MV-4-11 (cell line): ENCODE measurements at regions not wholly inside any gene's neighbourhood (a gene's known extent, or its start where the extent isn't known, plus 50 kb on each side); places are given as distances from the start of the nearest gene placed in this dataset.

Experiments used
- DNase-seq: peaks from one replicate; lab custom pipeline; 2025; lab: John Stamatoyannopoulos, UW

- no peak for DNase-seq
Measured at GRCh38 chr6:165229216-165229615, 80.2 kb downstream of the C6orf118 start.

- peak; percentile 86 for DNase-seq
Measured at GRCh38 chr6:165227644-165228329, 81.6 kb downstream of the C6orf118 start.

GRCh38 chr6:165223736-165224135 is 85.7 kb downstream of the C6orf118 start:
- no peak for DNase-seq

GRCh38 chr6:165223101-165223500 is 86.3 kb downstream of the C6orf118 start:
- DNase-seq, result no peak

GRCh38 chr6:165222315-165223025 is 86.9 kb downstream of the C6orf118 start:
- DNase-seq, result no peak

GRCh38 chr6:165220045-165220444 is 89.4 kb downstream of the C6orf118 start:
- DNase-seq, result no peak

- DNase-seq, result no peak
Measured at GRCh38 chr6:165219629-165220028, 89.8 kb downstream of the C6orf118 start.

- DNase-seq, result no peak
Measured at GRCh38 chr6:165218829-165219228, 90.6 kb downstream of the C6orf118 start.

- no peak for DNase-seq
Measured at GRCh38 chr6:165206798-165207197, 102.6 kb downstream of the C6orf118 start.

GRCh38 chr6:165205632-165206031 is 103.8 kb downstream of the C6orf118 start:
- no peak for DNase-seq

- DNase-seq, result no peak
Measured at GRCh38 chr6:165204807-165205545, 104.4 kb downstream of the C6orf118 start.

GRCh38 chr6:165200178-165200577 is 109.2 kb downstream of the C6orf118 start:
- DNase-seq, result no peak

- DNase-seq, result no peak
Measured at GRCh38 chr6:165191461-165191860, 117.9 kb downstream of the C6orf118 start.

GRCh38 chr6:165186441-165187205 is 122.8 kb downstream of the C6orf118 start:
- DNase-seq, result no peak

GRCh38 chr6:165186041-165186440 is 123.4 kb downstream of the C6orf118 start:
- DNase-seq, result peak; percentile 89

GRCh38 chr6:165184192-165184979 is 125.0 kb downstream of the C6orf118 start:
- peak; percentile 100 for DNase-seq

GRCh38 chr6:165183496-165184140 is 125.8 kb downstream of the C6orf118 start:
- peak; percentile 95 for DNase-seq

GRCh38 chr6:165183071-165183470 is 126.3 kb downstream of the C6orf118 start:
- DNase-seq, result peak; percentile 51

GRCh38 chr6:165181951-165182414 is 127.4 kb downstream of the C6orf118 start:
- DNase-seq, result peak; percentile 47

- DNase-seq, result no peak
Measured at GRCh38 chr6:165178056-165178455, 131.3 kb downstream of the C6orf118 start.

GRCh38 chr6:165173484-165173883 is 135.9 kb downstream of the C6orf118 start:
- no peak for DNase-seq
